ENCODE measurements at regions not wholly inside any gene's neighbourhood (a gene's known extent, or its start where the extent isn't known, plus 50 kb on each side); places are given as distances from the start of the nearest gene placed in this dataset.
"Not testable (repeated sequence)": the region's sequence is repeated elsewhere in the genome, so short reads cannot be mapped to it uniquely, and the experiment has no call there.

GRCh38 chr1:219863816-219864215 lies 64.5 kb downstream of the SLC30A10 start:
- DNase-seq: not testable (repeated sequence)

GRCh38 chr1:219862366-219862765 lies 66.0 kb downstream of the SLC30A10 start:
- DNase-seq: no peak

GRCh38 chr1:219858980-219859379 lies 69.4 kb downstream of the SLC30A10 start:
- no peak for DNase-seq

DNA sequence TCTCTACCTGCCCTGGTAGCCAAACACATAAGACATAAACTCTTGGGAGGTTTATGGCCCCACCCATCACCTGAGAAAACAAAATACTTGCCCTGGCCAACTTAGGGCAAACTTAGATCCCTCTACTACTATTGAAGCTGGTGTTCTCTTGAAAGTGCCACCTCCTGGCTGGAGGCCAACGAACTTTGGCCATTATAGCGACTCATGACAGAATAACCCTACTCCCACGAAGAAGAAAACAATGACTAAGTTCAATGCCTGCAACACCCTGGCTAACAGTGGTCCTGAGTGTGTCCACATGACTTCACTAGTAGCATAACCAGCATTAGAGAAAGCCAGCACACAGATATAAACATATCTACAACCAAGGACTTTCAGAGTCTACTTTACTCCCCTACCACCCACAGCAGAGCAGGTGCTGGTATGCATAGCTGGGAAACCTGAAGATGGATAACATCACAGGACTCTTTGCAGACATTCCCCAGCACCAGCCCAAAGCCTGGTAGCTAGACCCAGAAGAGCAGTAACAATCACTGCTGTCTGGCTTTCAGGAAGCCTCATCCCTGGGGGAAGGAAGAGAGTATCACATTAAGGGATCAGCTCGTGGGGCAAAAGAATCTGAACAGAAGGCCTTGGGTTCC lies 81.0 kb downstream of the SLC30A10 start:
- peak; percentile 7 for DNase-seq

GRCh38 chr1:219839595-219839994 lies 88.8 kb downstream of the SLC30A10 start:
- not testable (repeated sequence) for DNase-seq

DNA sequence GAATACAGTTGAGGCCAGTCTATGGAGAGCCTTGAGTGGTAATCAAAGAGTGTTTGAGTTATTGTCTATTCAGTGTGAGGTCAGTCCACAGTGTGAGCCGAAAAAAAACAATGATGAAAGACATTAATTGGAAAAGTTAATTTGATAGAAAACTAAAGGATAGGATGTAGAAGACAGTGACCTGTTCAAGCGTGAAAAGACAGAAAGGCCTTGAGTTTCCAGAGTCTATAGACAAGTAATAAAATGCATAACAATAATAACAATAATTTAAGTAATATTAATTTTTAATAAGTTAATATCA lies 90.4 kb downstream of the SLC30A10 start:
- no peak for DNase-seq

GRCh38 chr1:219837274-219837993 lies 90.9 kb downstream of the SLC30A10 start:
- DNase-seq: peak; percentile 38

GRCh38 chr1:219834314-219834917 lies 93.9 kb downstream of the SLC30A10 start:
- no peak for DNase-seq

GRCh38 chr1:219833214-219833815 lies 95.0 kb downstream of the SLC30A10 start:
- DNase-seq: no peak

DNA sequence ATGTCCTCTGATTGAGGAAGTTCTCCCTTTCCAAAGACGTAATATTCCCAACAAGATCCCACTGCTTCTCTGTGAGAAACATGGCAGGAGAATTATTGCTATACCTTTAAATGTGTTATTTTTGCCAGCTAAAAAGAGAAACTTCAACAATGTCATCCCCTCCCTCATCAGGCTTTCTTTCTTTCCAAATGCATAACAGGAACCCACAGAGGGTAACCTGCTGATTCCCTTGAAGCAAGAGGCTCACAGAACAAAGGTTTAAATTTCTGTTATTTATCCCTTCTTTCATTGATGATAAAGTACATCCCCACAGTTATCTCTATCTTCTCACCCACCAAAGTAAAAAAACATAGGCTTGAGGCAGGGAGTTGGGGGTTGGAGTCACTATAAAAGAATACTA lies 102.1 kb downstream of the SLC30A10 start:
- DNase-seq: no peak

DNA sequence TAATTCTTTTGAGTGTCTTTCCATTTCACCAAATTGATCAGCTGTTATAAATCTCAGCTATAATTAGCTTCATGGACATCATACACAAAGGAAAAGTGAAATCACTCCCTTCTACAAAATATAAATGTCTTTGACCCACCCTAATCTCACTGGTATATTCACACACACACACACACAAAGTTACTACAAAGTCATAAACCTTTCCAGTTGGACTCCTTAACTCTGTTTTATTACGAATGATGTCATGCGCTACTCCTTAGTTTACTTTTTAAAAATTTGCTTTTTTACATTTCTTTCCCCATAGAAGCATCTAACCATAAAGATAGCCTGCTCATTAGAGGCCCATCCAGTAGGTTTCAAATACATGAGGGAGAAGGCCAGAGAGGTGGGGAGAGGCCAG lies 103.0 kb downstream of the SLC30A10 start:
- DNase-seq: no peak

GRCh38 chr1:219824338-219824737 lies 104.0 kb downstream of the SLC30A10 start:
- no peak for DNase-seq

DNA sequence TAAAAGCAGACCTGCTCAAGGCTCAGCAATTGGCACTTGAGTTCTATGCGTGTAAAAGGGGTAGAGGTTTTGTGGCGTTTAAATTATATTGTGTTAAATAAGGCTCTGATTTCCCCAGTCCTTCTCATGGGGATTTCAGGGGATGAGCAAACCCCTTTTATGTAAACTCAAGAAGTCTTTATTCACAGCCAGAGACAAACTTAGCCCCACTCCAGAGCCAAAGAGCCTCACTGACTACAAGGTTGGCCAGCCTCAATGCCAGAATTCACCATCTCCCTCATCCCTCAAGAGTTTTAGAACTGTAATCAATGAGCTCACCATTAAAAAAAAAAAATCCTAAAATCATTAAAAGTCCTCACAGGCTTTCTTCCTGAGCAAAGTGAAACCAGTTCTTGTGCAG lies 107.8 kb downstream of the SLC30A10 start:
- no peak for DNase-seq

DNA sequence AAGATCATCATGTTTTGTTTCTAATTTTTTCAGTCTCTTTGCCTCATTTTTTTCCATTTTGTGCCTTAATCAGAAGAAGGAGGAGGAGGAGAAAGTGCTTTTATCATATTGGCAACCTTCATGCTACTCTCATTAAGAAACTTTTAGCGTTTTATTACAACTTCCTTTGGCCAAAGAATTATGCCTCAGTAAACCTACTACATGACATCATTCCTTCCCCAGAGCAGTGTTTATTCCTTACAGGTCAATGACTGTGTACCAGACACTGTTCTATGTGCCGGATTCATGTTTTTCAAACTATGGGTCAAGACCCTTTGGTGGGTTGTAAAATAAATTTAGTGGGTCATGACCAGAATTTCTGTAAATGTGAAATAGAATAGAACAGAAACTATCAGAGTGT lies 110.4 kb downstream of the SLC30A10 start:
- no peak for DNase-seq

- DNase-seq: no peak
Observed at GRCh38 chr1:219813294-219813693, 115.1 kb downstream of the SLC30A10 start.

- DNase-seq: peak; percentile 65
Observed at GRCh38 chr1:219812491-219813203, 115.7 kb downstream of the SLC30A10 start.

DNA sequence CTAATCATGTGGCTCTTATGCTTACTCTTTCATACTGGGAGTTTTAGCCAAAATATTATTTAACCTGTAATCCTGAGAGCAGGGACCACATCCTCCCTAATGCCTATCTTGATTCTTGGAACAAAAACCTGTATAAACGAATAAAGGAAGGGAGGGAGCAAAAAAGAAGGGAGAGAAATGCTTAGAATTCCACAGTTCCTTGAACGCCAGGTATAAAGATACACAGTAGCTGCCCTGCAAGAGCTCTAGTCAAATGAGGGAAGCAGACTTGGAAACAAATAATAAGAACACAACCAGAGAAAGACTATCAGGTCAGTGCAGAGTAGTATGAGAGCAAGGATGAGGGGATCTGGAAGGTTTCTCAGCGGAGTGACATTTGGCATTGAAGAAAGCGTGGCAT lies 116.3 kb downstream of the SLC30A10 start:
- no peak for DNase-seq

GRCh38 chr1:219810451-219810850 lies 117.9 kb downstream of the SLC30A10 start:
- DNase-seq: no peak

GRCh38 chr1:219808790-219809189 lies 119.6 kb downstream of the SLC30A10 start:
- DNase-seq: no peak

DNA sequence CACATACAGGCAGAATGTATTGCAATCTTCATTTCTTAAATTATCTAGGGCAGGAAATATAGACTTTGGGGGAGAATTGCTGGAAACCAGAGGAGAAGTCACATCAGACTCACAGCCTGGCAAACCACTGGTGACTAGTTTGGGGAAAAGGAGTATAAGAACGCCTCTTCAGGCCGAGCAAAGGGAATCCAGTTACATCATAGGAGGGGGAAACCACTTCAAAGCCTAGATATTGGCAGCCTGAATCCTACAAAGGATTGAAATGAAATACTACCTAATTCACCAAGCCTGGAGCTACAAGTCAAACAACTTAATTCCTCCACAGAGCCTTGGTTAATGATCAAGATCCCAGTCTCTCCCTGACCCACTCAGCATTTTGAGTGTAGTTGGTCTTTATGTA lies 121.7 kb downstream of the SLC30A10 start:
- DNase-seq: no peak

DNA sequence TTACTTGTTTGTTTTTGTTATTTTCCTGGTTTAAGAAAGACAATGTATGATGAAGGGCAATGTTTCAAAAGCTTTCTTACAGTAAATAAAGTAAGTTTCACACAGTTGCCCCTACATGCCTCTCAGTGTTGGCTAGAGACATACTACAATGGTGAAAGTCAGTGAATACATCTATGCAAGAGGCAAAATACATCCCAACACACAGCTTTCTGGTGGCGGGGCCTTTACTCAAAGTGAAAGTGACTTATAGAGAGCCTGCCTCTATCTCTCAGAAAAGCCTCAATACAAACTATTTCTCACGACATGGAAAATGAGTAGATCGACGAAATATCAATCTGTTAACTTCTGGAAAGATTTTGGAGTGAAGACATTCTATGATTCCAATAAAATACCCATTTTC lies 122.3 kb downstream of the SLC30A10 start:
- no peak for DNase-seq

DNA sequence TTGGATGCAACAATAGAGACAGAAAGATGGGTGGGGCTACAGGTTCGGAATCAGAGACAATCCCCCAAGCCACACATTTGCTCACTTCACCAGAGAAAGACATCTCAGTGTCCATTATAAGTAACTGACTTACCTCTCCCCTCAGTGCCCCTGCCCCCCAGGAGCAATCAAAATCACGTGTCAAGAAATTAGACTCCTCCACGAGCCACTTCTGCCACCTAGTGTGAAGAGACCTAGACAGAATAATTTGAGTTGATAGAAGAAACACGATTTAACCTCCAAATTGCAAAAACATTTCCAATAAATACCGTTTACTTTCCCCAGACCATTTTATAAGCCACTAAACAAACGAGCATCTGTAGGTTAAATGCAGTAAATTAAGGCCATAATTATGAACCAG lies 123.2 kb downstream of the SLC30A10 start:
- no peak for DNase-seq

GRCh38 chr1:219801156-219801820 lies 127.1 kb downstream of the SLC30A10 start:
- DNase-seq: no peak

Data from fibroblast of skin of right quadriceps (primary cell).